ENCODE measurements at regions not wholly inside any gene's neighbourhood (a gene's known extent, or its start where the extent isn't known, plus 50 kb on each side); places are given as distances from the start of the nearest gene placed in this dataset.

DNA sequence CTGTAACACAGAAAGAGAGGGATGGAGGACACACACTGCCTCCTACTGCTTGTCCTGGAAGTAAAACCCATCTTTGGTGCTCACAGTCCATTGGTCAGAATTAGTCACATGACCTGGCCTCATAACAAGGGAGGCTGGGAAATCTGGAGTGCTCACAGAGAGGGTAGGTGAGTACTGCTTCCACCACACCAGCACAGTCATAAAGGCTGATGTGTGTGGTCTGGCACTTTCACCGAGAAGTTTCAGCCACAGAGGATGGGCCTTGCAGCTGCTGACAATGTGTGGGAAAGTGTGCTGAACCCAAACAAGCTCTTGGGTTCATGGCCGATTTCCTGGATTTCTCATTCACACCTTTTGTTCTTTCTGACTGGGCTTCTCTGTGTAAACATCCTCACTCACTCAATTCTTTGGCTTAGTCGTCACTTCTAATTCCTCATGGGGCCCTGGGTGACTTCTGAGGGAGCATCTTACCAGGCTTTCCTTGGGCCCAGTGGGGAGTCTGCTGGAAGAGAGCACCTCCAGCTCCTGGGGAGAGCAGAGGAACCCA, 100.7 kb downstream of the ASB7 start:
- Histone ChIP-seq H3K9me3 (no peaks in the 10 kb centered on the region), H3K4me1 (ENCODE audit: control insufficient read depth in 1 of 2, insufficient read depth in 1 of 2, low read depth in 1 of 2, low read length in 1 of 2) (no peaks in the 10 kb centered on the region), H3K4me3 (ENCODE audit: low read depth in 1 of 2, low read length in 1 of 2) (no peak overlapping the region), H3K27ac (no peak overlapping the region), H3K36me3 (no peaks in the 10 kb centered on the region), H3K27me3 (peaks cover 36% of the 10 kb centered on the region)
- TF ChIP-seq, protein P1, sequence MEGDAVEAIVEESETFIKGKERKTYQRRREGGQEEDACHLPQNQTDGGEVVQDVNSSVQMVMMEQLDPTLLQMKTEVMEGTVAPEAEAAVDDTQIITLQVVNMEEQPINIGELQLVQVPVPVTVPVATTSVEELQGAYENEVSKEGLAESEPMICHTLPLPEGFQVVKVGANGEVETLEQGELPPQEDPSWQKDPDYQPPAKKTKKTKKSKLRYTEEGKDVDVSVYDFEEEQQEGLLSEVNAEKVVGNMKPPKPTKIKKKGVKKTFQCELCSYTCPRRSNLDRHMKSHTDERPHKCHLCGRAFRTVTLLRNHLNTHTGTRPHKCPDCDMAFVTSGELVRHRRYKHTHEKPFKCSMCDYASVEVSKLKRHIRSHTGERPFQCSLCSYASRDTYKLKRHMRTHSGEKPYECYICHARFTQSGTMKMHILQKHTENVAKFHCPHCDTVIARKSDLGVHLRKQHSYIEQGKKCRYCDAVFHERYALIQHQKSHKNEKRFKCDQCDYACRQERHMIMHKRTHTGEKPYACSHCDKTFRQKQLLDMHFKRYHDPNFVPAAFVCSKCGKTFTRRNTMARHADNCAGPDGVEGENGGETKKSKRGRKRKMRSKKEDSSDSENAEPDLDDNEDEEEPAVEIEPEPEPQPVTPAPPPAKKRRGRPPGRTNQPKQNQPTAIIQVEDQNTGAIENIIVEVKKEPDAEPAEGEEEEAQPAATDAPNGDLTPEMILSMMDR (IDR thresholded peaks at IDR 0.05) = no peak

DNA sequence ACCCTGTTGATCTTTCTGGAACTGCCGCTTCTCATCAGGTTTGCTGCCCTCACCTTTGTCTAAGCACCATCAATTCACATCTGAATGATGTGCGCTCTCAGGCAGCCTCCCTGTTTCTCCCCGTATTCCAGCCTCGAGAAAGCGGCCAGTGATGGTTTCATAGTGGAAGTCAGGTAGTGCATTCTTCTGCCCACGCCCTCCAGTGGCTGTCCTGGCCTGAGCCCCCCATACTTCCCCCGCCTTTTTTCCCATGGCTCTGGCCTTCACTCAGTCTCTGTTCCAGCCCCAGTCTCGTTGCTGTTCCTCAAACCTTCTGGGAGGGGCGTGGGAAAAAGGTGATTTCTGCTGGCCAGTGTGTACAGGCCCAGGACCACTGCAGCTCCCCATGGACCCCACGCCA, 101.3 kb downstream of the ASB7 start:
- Histone ChIP-seq H3K36me3 (no peaks in the 10 kb centered on the region), H3K9me3 (no peaks in the 10 kb centered on the region), H3K27ac (no peak overlapping the region), H3K27me3 (peaks cover 30% of the 10 kb centered on the region), H3K4me3 (ENCODE audit: low read depth in 1 of 2, low read length in 1 of 2) (no peak overlapping the region), H3K4me1 (ENCODE audit: control insufficient read depth in 1 of 2, insufficient read depth in 1 of 2, low read depth in 1 of 2, low read length in 1 of 2) (no peaks in the 10 kb centered on the region)
- TF ChIP-seq, protein P1 (IDR thresholded peaks at IDR 0.05) = no peak

DNA sequence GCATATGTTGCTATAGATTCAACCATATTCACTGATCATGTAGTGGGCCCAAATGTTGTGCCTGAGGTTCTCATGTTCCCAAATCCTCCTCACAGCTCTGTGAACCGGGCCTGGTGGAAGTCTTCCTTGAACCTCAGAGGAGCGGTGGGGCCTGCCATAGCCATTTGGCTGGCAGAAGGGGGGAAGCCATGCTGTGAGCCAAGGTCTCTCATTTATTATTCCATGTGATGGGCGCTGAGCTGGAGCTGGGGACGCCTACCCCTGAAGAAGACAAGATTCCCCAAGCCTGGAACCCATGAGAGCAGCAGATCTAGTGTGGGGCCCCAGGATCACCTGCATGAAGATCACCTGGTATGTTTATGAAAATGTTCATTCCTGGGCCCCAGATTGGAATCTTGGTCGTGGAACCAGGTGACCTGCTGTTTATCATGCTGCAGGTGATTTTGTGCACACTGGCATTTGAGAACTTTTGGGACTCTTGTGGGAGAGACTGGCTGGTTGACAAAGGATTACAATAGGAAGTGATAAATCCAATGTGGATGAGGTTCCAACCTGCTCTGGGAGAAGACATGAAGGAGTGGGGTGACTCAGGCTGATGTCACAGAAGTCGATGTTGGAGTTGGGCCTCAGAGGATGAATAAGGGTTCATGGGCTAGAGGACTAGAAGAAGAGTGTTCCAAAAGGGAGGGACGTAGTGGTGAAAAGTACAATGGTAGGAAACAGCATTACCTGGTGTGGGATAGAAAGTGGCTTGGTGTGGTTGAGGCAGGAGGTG, 102.1 kb downstream of the ASB7 start:
- no peak overlapping the region for H3K27ac ChIP-seq
- no peaks in the 10 kb centered on the region for H3K4me1 ChIP-seq (ENCODE audit: control insufficient read depth in 1 of 2, insufficient read depth in 1 of 2, low read depth in 1 of 2, low read length in 1 of 2)
- H3K9me3 ChIP-seq = no peaks in the 10 kb centered on the region
- no peak overlapping the region for H3K4me3 ChIP-seq (ENCODE audit: low read depth in 1 of 2, low read length in 1 of 2)
- H3K27me3 ChIP-seq = peaks cover 28% of the 10 kb centered on the region
- TF ChIP-seq, protein P1 (IDR thresholded peaks at IDR 0.05) = no peak
- no peaks in the 10 kb centered on the region for H3K36me3 ChIP-seq

DNA sequence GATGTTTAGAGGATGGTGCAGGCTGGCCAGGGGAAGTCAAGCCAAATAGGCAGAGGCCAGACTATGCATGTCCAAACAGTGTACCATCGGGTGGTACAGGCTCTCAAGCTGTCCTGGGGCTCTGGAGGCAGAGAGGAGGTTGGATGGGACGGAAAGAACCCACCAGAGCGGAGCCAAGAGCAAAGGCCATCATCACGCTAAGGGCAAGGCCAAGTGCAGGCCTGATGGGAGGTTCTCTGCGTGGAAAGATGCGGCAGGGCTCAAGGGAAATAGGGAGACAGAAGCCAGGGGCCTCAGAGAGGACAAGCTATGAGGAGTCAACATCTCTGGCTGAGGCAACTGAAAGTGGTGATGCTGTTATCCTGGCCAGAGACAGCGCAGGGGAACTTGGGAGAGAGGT, 102.7 kb downstream of the ASB7 start:
- TF ChIP-seq, protein P1 (IDR thresholded peaks at IDR 0.05) = no peak
- H3K4me3 ChIP-seq (ENCODE audit: low read depth in 1 of 2, low read length in 1 of 2) = no peak overlapping the region
- no peaks in the 10 kb centered on the region for H3K9me3 ChIP-seq
- H3K4me1 ChIP-seq (ENCODE audit: control insufficient read depth in 1 of 2, insufficient read depth in 1 of 2, low read depth in 1 of 2, low read length in 1 of 2) = no peaks in the 10 kb centered on the region
- H3K27ac ChIP-seq = no peak overlapping the region
- H3K36me3 ChIP-seq = no peaks in the 10 kb centered on the region
- peaks cover 24% of the 10 kb centered on the region for H3K27me3 ChIP-seq

DNA sequence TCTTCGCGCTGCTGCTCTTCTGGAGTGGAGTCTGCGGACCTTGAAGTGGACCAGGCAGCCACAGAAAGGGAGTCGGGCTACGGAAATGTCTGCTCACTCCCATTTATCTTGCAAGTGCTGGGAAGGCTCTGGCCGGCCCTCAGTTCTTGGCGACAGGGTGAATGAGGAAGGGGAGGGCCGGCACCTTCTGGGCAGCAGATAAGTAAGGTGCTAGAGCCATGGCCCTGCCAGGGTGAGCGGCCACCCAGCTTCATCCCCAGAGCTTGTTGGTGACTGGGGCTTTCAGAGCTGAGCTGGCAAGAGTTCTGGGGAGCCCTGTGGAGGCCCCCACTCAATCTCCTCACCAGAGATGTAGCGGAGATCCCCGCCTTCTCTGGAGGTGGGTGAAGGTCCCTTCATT, 103.5 kb downstream of the ASB7 start:
- Histone ChIP-seq H3K36me3 (no peaks in the 10 kb centered on the region), H3K4me3 (ENCODE audit: low read depth in 1 of 2, low read length in 1 of 2) (no peak overlapping the region), H3K27ac (no peak overlapping the region), H3K27me3 (peaks cover 16% of the 10 kb centered on the region), H3K9me3 (no peaks in the 10 kb centered on the region), H3K4me1 (ENCODE audit: control insufficient read depth in 1 of 2, insufficient read depth in 1 of 2, low read depth in 1 of 2, low read length in 1 of 2) (no peaks in the 10 kb centered on the region)
- TF ChIP-seq, protein P1 (IDR thresholded peaks at IDR 0.05) = no peak

Data from neutrophil (primary cell).